Tibial nerve (tissue), 4 donors: ENCODE measurements at regions not wholly inside any gene's neighbourhood (a gene's known extent, or its start where the extent isn't known, plus 50 kb on each side); places are given as distances from the start of the nearest gene placed in this dataset.

ENCODE experiments used
- CTCF ChIP-seq, 5 experiments: fragments of 200-600 bp in 3 of 5; fragments of 450-650 bp in 2 of 5; sonication (generic) in 3 of 5; IDR thresholded peaks; one replicate each; pipeline ENCODE4 v1.5.1; 2016 to 2019; ENCODE audit warnings: antibody characterized with exemption in 5 of 5, mild to moderate bottlenecking in 3 of 5, moderate library complexity in 2 of 5
- EP300 ChIP-seq, 2 donors: sonication (generic); formaldehyde crosslinking; IDR thresholded peaks; one replicate each; pipeline ENCODE4 v1.6.1; 2017; ENCODE audit warnings: antibody characterized with exemption in 2 of 2, mild to moderate bottlenecking in 1 of 2

GRCh38 chr12:28817524-28817923, 331.6 kb upstream of the FAR2 start:
- TF ChIP-seq CTCF (IDR thresholded peaks at IDR 0.05) (no peak), EP300 (IDR thresholded peaks at IDR 0.05) (no peak)
